NCI-H2227 treated with DMSO at 0.1 percent for 48 hours (cell line): ENCODE measurements at regions not wholly inside any gene's neighbourhood (a gene's known extent, or its start where the extent isn't known, plus 50 kb on each side); places are given as distances from the start of the nearest gene placed in this dataset.
"Not testable (repeated sequence)": the region's sequence is repeated elsewhere in the genome, so short reads cannot be mapped to it uniquely, and the experiment has no call there.

Source experiments
- DNase-seq: peaks from one replicate; lab custom pipeline; 2025; lab: John Stamatoyannopoulos, UW

GRCh38 chr20:58579819-58580473 is 64.7 kb upstream of the APCDD1L start:
- no peak for DNase-seq

- no peak for DNase-seq
Measured at GRCh38 chr20:58579069-58579818, 64.0 kb upstream of the APCDD1L start.

- no peak for DNase-seq
Measured at GRCh38 chr20:58577871-58578598, 62.8 kb upstream of the APCDD1L start.

- DNase-seq: no peak
Measured at GRCh38 chr20:58577139-58577806, 62.1 kb upstream of the APCDD1L start.

GRCh38 chr20:58576603-58576970 is 61.4 kb upstream of the APCDD1L start:
- DNase-seq: no peak

GRCh38 chr20:58575776-58576602 is 60.8 kb upstream of the APCDD1L start:
- no peak for DNase-seq

GRCh38 chr20:58574469-58574868 is 59.3 kb upstream of the APCDD1L start:
- no peak for DNase-seq

GRCh38 chr20:58573986-58574385 is 58.8 kb upstream of the APCDD1L start:
- DNase-seq: no peak

GRCh38 chr20:58573257-58573656 is 58.1 kb upstream of the APCDD1L start:
- DNase-seq: no peak

GRCh38 chr20:58572428-58572763 is 57.2 kb upstream of the APCDD1L start:
- not testable (repeated sequence) for DNase-seq

- no peak for DNase-seq
Measured at GRCh38 chr20:58571693-58572427, 56.7 kb upstream of the APCDD1L start.

GRCh38 chr20:58571356-58571692 is 56.1 kb upstream of the APCDD1L start:
- DNase-seq: no peak

- no peak for DNase-seq
Measured at GRCh38 chr20:58570204-58570859, 55.1 kb upstream of the APCDD1L start.

- no peak for DNase-seq
Measured at GRCh38 chr20:58569241-58570125, 54.3 kb upstream of the APCDD1L start.

- no peak for DNase-seq
Measured at GRCh38 chr20:58568483-58569240, 53.5 kb upstream of the APCDD1L start.

- DNase-seq: no peak
Measured at GRCh38 chr20:58568126-58568482, 52.9 kb upstream of the APCDD1L start.

- no peak for DNase-seq
Measured at GRCh38 chr20:58567437-58567836, 52.2 kb upstream of the APCDD1L start.

- DNase-seq: no peak
Measured at GRCh38 chr20:58566981-58567380, 51.8 kb upstream of the APCDD1L start.
